GM18858 (cell line): ENCODE measurements at regions not wholly inside any gene's neighbourhood (a gene's known extent, or its start where the extent isn't known, plus 50 kb on each side); places are given as distances from the start of the nearest gene placed in this dataset.
"Not testable (repeated sequence)": the region's sequence is repeated elsewhere in the genome, so short reads cannot be mapped to it uniquely, and the experiment has no call there.

ENCODE experiments used
- ATAC-seq: cut with Tn5 transposase; IDR thresholded peaks from one replicate; pipeline ENCODE4 v1.9.1; 2021; ENCODE audit not compliant: unreplicated experiment

GRCh38 chr14:101076451-101077198, 173.1 kb upstream of the RTL1 start:
- no peak for ATAC-seq

- no peak for ATAC-seq
These were observed 174.1 kb upstream of the RTL1 start for GRCh38 chr14:101077481-101078074.

- ATAC-seq: no peak
These were observed 174.8 kb upstream of the RTL1 start for GRCh38 chr14:101078170-101078891.

- ATAC-seq: no peak
These were observed 175.3 kb upstream of the RTL1 start for GRCh38 chr14:101078892-101079221.

GRCh38 chr14:101080922-101081593, 177.5 kb upstream of the RTL1 start:
- ATAC-seq: no peak

- ATAC-seq: no peak
These were observed 178.5 kb upstream of the RTL1 start for GRCh38 chr14:101082036-101082435.

- ATAC-seq: no peak
These were observed 179.2 kb upstream of the RTL1 start for GRCh38 chr14:101082436-101083384.

GRCh38 chr14:101083564-101084435, 180.3 kb upstream of the RTL1 start:
- no peak for ATAC-seq

GRCh38 chr14:101084436-101084826, 180.9 kb upstream of the RTL1 start:
- ATAC-seq: no peak

- ATAC-seq: no peak
These were observed 183.4 kb upstream of the RTL1 start for GRCh38 chr14:101086926-101087325.

GRCh38 chr14:101087614-101088394, 184.3 kb upstream of the RTL1 start:
- ATAC-seq: no peak

- no peak for ATAC-seq
These were observed 184.8 kb upstream of the RTL1 start for GRCh38 chr14:101088395-101088667.

- ATAC-seq: no peak
These were observed 185.2 kb upstream of the RTL1 start for GRCh38 chr14:101088714-101089113.

GRCh38 chr14:101090478-101090877, 187.0 kb upstream of the RTL1 start:
- ATAC-seq: not testable (repeated sequence)

- no peak for ATAC-seq
These were observed 187.5 kb upstream of the RTL1 start for GRCh38 chr14:101090976-101091375.

- ATAC-seq: not testable (repeated sequence)
These were observed 191.4 kb upstream of the RTL1 start for GRCh38 chr14:101094916-101095315.

GRCh38 chr14:101096551-101096950, 193.0 kb upstream of the RTL1 start:
- no peak for ATAC-seq

- ATAC-seq: no peak
These were observed 193.7 kb upstream of the RTL1 start for GRCh38 chr14:101097109-101097793.
